Effector memory CD8-positive, alpha-beta T cell (primary cell): ENCODE measurements at regions not wholly inside any gene's neighbourhood (a gene's known extent, or its start where the extent isn't known, plus 50 kb on each side); places are given as distances from the start of the nearest gene placed in this dataset.

Source experiments
- ATAC-seq: fragments of 150-1000 bp; cut with Tn5 transposase; replicated peaks from 2 replicates; pipeline ENCODE4 v1.10.0; 2021; ENCODE audit warnings: mild to moderate bottlenecking, moderate library complexity
- DNase-seq, 3 experiments: peaks; one replicate each; pipeline ENCODE4 v3.0.0; 2021
- H3K27ac Mint-ChIP-seq, 2 donors: one replicate each; pipeline ENCODE4 v1.8.0; 2022; ENCODE audit warnings: mild to moderate bottlenecking in 2 of 2, mixed read lengths in 2 of 2, moderate library complexity in 2 of 2
- H3K27me3 Mint-ChIP-seq, 2 donors: one replicate each; pipeline ENCODE4 v1.8.0; 2022; ENCODE audit warnings: mixed read lengths in 2 of 2
- H3K36me3 Mint-ChIP-seq: one replicate; pipeline ENCODE4 v1.8.0; 2022; ENCODE audit warnings: mild to moderate bottlenecking, moderate library complexity, mixed read lengths; ENCODE audit not compliant: insufficient read depth
- H3K4me1 Mint-ChIP-seq, 2 donors: one replicate each; pipeline ENCODE4 v1.8.0; 2022; ENCODE audit warnings: low read depth in 2 of 2, mixed read lengths in 2 of 2
- H3K4me3 Mint-ChIP-seq, 2 donors: one replicate each; pipeline ENCODE4 v1.8.0; 2022; ENCODE audit warnings: mild to moderate bottlenecking in 2 of 2, mixed read lengths in 2 of 2, moderate library complexity in 2 of 2
- H3K9me3 Mint-ChIP-seq, 2 donors: one replicate each; pipeline ENCODE4 v1.8.0; 2022; ENCODE audit warnings: mixed read lengths in 2 of 2

GRCh38 chr13:53901593-53901992 is 873.0 kb downstream of the OLFM4 start:
- Mint-ChIP-seq H3K27ac (no peak overlapping the region), H3K27me3 (no peaks in the 10 kb centered on the region), H3K4me1 (no peaks in the 10 kb centered on the region), H3K9me3 (peaks cover 3 to 6% of the 10 kb centered on the region in 2 donors), H3K4me3 (no peak overlapping the region), H3K36me3 (no peaks in the 10 kb centered on the region)
- ATAC-seq (no peak), DNase-seq (no peak)

- no peaks in the 10 kb centered on the region for H3K36me3 Mint-ChIP-seq
- H3K9me3 Mint-ChIP-seq, result peaks cover 6 to 8% of the 10 kb centered on the region in 2 donors
- H3K4me3 Mint-ChIP-seq, result no peak overlapping the region
- H3K27ac Mint-ChIP-seq, result no peak overlapping the region
- H3K4me1 Mint-ChIP-seq, result no peaks in the 10 kb centered on the region
- DNase-seq (no peak), ATAC-seq (no peak)
- no peaks in the 10 kb centered on the region for H3K27me3 Mint-ChIP-seq
These were observed 879.3 kb downstream of the OLFM4 start for GRCh38 chr13:53907891-53908290.

GRCh38 chr13:53920916-53921315 is 892.3 kb downstream of the OLFM4 start:
- Mint-ChIP-seq H3K4me3 (no peak overlapping the region), H3K27me3 (no peaks in the 10 kb centered on the region)
- DNase-seq, result no peak

GRCh38 chr13:53921473-53921872 is 892.9 kb downstream of the OLFM4 start:
- Mint-ChIP-seq H3K36me3 (no peaks in the 10 kb centered on the region), H3K27me3 (no peaks in the 10 kb centered on the region), H3K4me1 (no peaks in the 10 kb centered on the region), H3K27ac (no peak overlapping the region), H3K4me3 (no peak overlapping the region), H3K9me3 (peaks cover 11 to 23% of the 10 kb centered on the region in 2 donors)
- ATAC-seq (no peak), DNase-seq (no peak)

More at GRCh38 chr13:53920916-53921315, 892.3 kb downstream of the OLFM4 start:
- no peak overlapping the region for H3K27ac Mint-ChIP-seq
- ATAC-seq, result no peak
- H3K9me3 Mint-ChIP-seq, result peaks cover 11 to 23% of the 10 kb centered on the region in 2 donors
- no peaks in the 10 kb centered on the region for H3K36me3 Mint-ChIP-seq
- H3K4me1 Mint-ChIP-seq, result no peaks in the 10 kb centered on the region

GRCh38 chr13:53941588-53942190 is 913.1 kb downstream of the OLFM4 start:
- H3K4me1 Mint-ChIP-seq, result no peaks in the 10 kb centered on the region
- no peak for DNase-seq
- no peak for ATAC-seq
- H3K9me3 Mint-ChIP-seq, result peaks cover 5 to 12% of the 10 kb centered on the region in 2 donors
- H3K4me3 Mint-ChIP-seq, result no peak overlapping the region
- H3K27me3 Mint-ChIP-seq, result no peaks in the 10 kb centered on the region
- H3K27ac Mint-ChIP-seq, result no peak overlapping the region
- H3K36me3 Mint-ChIP-seq, result no peaks in the 10 kb centered on the region

- peaks cover 7 to 12% of the 10 kb centered on the region in 2 donors for H3K9me3 Mint-ChIP-seq
- H3K36me3 Mint-ChIP-seq, result no peaks in the 10 kb centered on the region
- no peak overlapping the region for H3K27ac Mint-ChIP-seq
- ATAC-seq (no peak), DNase-seq (no peak)
- no peaks in the 10 kb centered on the region for H3K27me3 Mint-ChIP-seq
- no peaks in the 10 kb centered on the region for H3K4me1 Mint-ChIP-seq
- H3K4me3 Mint-ChIP-seq, result no peak overlapping the region
These were observed 917.9 kb downstream of the OLFM4 start for GRCh38 chr13:53946500-53946899.

GRCh38 chr13:53953183-53953582 is 924.6 kb downstream of the OLFM4 start:
- no peak for ATAC-seq
- Mint-ChIP-seq H3K27me3 (no peaks in the 10 kb centered on the region), H3K9me3 (no peaks in the 10 kb centered on the region), H3K27ac (no peak overlapping the region), H3K4me1 (no peaks in the 10 kb centered on the region), H3K4me3 (no peak overlapping the region), H3K36me3 (no peaks in the 10 kb centered on the region)
- no peak for DNase-seq
